ENCODE measurements at regions not wholly inside any gene's neighbourhood (a gene's known extent, or its start where the extent isn't known, plus 50 kb on each side); places are given as distances from the start of the nearest gene placed in this dataset.
"Not testable (repeated sequence)": the region's sequence is repeated elsewhere in the genome, so short reads cannot be mapped to it uniquely, and the experiment has no call there.

GRCh38 chr20:53685070-53685595 is 91.5 kb upstream of the ZNF217 start:
- no peak for DNase-seq

DNA sequence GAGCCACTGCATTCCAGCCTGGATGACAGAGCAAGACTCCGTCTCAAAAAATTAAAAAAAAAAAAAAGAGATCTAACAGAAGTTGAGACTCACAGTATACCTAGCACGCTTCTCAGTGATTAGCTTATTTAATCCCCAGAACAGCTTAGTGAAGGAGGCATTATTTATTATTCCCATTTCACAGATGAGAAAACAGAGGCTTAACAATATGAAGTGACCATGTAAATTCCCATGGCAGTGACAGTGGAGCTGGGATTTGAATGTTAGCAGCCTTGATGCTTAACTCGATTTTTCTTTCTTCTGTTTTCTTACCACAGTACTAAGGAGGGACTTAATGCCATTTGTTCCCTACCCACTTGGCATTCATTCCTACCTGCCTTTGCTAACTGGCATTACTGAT is 89.9 kb upstream of the ZNF217 start:
- DNase-seq: no peak

- DNase-seq: no peak
Observed at GRCh38 chr20:53681352-53682212, 87.9 kb upstream of the ZNF217 start.

DNA sequence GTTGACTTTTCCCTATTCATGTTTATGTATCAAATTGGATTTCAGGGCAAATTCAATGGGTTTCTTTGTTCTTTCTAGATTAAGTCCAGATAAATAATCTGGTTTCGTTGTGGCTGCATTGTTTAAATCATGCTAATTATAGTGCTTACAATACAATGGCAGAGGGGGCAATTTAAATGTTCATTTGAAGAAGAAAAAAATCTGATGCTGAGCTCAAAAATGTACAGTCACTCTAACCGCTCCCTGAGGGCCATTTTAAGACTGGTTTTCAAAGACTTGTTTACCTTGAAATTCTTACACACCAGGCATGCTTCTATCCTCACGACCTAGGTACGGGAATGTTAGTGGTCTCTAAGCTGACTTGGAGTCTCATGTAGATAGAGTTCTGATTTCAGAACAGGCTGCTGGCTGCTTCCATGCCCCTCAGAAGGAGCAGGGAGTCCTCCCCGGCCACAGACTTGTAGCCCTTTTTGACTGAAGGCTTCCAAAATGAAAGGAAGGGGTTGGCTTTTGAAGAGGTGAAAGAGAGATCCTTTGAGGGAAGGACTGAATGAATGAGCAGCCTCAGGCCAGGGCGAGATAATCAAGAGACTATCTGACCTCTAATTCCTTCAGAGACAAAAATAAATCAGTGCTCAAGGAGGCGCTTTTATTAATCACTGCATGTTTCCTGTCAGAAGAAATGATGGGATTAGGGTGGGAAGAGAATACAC is 86.1 kb upstream of the ZNF217 start:
- no peak for DNase-seq

- no peak for DNase-seq
Observed at GRCh38 chr20:53678990-53679596, 85.5 kb upstream of the ZNF217 start.

DNA sequence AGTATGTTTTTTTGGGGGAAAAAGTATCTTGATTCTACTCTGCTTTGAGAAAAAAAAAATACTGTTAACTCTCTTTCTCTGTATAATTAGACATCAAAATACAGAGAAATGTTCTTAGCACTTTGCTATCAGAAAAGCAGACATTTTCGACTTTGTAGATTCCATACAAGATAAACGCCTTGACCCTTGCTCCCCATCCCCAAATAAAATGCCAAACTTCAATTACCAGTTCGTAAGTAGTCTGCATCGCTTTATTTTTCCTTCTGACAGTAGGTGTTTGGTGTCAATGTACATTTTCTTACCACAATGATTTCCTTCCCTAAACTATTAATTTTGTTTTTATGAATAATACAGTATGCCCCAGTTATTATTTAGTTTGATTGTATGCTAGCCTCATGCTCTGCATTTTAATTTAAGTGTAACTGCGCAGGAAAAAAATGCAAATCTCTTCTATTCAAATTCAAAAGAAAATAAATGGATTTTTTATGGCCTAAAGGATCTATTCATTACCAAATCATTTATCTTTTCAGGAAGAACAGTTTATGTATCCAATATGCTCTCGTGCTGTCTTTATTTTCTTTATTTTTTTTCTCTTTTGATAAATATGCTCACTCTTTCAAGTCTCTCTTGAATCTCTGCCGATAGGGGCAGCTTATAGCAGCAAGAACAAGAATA is 84.8 kb upstream of the ZNF217 start:
- no peak for DNase-seq

DNA sequence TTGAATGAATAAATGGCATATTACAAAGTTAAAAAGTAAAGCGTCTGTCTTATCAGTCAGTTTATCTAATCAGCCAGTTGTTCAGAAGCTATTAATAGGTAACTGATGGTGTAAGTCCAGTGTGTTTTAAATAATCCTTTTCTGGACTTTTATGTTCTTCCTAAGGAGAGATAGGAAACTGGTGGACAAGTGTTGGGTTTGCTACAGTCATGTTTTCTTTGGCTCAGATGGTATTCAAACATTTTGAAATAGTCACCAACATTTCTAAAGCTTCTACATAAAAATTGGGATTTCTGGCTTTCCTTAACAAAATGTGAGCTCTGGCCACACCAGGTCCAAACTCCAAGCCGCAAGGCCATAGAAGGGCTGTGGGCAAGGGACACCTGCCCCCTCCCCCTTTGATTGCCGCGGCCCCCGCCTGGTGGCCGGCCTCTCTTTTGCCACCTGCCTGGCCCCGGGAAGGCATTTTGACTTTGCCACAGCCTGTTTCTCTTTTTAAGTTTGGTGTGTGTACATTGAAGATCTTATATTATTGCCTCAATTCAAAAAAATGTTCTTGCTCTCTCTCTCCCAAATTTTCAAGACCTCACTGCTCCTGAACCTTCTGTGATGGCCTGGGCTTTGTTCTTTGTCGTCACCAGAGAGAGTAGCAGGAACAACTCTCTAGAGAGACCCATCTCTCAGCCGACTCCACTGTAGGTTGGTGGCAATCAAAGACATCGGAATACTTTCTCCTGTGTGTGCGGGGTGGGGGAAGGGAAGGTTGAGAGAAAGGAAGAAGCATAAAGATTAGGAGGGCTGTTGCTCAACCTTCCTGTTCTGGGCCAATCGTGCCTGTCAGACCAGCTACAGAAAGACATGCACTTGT is 84.0 kb upstream of the ZNF217 start:
- no peak for DNase-seq

DNA sequence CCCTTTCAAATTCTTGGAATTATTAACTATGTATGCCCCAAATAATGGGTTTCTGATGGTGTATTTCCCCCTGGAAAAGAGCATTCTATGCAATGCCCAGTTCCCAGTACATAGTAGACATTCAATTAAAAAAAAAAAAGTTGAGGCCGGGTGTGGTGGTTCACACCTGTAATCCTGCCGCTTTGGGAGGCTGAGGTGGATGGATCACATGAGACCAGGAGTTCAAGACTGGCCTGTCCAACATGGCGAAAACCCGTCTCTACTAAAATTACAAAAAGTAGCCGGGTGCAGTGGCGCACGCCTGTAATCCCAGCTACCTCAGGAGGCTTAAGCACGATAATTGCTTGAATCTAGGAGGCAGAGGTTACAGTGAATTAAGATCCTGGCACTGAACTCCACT is 83.3 kb upstream of the ZNF217 start:
- no peak for DNase-seq

DNA sequence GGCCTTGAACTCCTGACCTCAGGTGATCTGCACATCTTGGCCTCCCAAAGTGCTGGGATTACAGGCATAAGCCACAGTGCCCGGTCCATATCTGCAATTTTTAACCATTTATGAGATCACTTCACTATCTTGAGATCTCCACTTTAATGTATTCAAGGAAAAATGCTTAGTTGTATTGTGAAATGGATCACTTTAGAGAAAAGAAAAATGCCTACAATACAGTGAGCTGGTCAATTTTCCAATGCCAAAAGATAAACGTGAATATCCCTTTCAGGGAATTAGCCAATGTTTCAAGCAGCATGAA is 82.8 kb upstream of the ZNF217 start:
- no peak for DNase-seq

GRCh38 chr20:53672484-53673129 is 79.0 kb upstream of the ZNF217 start:
- DNase-seq: no peak

DNA sequence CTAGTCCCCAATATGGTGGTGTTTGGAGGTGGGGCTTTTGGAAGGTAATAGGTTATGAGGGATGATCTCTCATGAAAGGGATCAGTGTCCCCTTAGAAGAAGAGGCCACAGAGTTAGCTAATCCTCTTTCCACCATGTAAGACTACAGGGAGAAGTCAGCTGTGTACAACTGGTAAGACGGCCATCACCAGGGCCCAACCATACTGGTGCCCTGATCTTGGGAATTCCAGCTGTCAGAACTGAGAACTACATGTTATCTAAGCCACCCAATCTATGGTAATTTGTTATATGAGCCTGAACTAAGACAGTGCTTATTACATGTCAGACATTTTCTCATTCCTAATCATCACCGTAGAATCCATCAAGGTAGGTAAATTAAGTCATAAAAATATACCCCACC is 77.7 kb upstream of the ZNF217 start:
- DNase-seq: no peak

DNA sequence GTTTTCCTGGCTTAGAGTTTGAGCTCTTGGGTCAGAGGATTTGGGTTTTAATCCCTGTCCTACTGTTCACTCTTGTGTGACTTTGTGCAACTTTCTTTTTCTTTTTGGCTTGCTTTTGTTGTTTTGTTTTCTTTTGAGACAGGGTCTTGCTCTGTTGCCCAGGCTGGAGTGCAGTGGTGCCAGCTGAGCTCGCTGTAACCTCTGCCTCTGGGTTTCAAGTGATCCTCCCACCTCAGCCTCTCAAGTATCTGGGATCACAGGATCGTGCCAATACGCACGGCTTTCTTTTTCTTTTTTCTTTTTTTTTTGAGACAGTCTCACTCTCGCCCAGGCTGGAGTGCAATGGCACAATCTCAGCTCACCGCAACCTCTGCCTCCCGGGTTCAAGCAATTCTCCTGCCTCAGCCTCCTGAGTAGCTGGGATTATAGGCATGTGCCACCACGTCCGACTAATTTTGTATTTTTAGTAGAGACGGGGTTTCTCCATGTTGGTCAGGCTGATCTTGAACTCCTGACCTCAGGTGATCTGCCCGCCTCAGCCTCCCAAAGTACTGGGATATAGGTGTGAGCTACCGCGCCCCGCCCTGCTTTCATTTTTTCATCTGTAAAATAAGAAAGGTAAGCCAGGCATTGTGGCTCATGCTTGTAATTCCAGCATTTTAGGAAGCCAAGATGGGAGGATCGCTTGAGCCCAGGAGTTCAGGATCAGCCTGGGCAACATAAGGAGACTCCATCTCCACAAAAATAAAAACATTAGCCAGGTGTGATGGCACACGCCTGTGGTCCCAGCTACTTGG is 76.1 kb upstream of the ZNF217 start:
- DNase-seq: not testable (repeated sequence)

DNA sequence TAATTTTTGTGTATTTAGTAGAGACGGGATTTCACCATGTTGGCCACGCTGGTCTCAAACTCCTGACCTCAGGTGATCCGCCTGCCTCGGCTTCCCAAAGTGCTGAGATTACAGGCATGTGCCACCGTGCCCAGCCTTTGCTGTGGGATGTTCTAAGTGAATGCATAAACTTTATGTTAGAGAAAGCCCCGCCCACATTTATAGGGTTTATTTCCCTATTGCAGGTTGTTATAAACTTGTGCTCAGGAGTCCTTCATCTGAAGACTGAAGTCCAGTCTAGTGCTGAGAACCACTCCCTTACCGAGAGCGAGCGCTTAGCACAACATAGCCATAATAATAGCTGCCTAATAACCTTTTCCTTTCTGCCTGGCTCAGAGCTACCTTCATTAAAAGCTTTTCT is 75.4 kb upstream of the ZNF217 start:
- DNase-seq: no peak

- no peak for DNase-seq
Observed at GRCh38 chr20:53666144-53666543, 72.5 kb upstream of the ZNF217 start.

DNA sequence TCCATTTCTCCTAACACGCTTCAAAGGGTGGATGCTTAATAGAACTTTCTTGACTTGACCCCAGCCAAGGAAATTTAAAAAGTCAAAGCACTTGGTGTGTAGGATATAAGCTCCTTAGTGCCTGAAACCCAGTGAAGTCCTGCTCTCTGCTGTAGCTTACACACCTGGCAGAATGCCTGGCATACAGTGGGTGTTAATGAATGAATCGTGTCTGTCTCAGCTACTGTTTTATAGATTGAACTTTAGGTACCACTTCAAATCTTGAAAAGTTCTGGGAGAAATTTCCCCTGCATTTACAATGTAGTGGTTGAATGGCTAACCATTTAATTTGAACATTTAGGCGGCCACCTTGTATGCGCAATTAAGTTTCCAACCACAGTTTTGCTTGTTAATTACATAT is 70.5 kb upstream of the ZNF217 start:
- no peak for DNase-seq

DNA sequence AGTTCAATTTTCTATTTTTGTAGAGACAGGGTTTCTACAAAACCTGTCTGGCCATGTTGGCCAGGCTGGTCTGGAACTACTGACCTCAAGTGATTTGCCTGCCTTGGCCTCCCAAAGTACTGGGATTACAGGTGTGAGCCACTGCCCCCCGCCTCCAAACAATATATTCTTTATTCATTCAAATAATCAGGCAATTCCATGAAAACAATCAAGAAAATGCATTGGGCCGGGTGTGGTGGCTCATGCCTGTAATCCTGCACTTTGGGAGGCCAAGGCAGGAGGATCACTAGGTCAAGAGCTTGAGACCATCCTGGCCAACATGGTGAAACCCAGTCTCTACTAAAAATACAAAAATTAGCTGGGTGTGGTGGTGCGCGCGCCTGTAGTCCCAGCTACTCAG is 69.9 kb upstream of the ZNF217 start:
- not testable (repeated sequence) for DNase-seq

DNA sequence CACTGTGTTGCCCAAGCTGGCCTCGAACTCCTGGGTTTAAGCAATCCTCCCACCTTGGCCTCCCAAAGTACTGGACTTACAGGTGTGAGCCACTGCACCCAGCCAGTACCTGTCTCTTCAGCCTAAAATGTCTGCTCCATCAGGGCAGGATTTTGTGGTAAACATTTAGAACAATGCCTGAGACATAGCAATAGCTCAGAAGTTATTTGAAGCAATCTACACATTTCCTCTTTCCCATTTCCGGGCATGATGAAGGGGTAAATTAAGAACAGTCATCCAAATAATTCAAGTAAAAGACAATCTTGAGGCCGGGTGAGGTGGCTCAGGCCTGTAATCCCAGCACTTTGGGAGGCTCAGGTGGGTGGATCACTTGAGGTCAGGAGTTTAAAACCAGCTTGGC is 69.0 kb upstream of the ZNF217 start:
- no peak for DNase-seq

GRCh38 chr20:53660947-53661381 is 67.3 kb upstream of the ZNF217 start:
- no peak for DNase-seq

DNA sequence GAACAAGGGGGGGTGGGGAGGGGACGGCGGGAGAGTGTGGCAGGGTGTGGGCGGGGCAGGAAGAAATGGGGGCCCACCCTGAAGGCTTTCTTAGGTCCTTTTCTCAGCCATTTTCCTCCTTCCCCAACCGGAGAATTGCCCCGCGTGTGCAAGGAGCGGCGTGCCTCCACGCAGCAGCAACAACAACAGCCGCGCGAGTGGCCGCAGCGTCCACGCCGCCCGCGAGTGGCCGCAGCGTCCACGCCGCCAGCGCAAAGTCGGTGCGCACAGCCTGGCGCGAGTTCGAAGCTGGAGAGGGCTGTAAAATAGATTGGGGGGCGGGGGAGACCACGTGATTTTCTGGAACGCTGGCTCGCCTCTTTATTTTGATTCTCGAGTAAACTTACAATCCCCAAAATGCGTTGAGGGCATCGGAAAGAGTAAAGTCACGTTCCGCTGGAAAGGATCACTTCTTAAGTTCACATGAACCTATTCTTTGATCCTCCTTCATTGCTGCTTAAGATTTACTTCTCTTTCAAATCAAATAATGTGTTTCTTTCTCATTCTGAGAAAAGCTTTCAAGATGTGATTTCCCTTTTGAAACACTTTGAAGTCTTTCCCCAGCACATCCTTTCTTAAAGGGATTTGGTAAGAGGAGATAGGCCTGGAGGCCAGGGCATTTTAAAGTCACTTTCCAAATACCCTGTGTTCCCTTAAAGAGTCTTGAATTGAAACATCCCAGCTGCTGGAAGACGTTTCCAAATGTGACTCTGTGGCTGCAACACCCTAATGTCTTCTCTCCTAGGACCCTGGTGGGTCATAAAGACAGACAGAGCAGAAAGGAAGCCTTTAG is 66.7 kb upstream of the ZNF217 start:
- DNase-seq: no peak

DNA sequence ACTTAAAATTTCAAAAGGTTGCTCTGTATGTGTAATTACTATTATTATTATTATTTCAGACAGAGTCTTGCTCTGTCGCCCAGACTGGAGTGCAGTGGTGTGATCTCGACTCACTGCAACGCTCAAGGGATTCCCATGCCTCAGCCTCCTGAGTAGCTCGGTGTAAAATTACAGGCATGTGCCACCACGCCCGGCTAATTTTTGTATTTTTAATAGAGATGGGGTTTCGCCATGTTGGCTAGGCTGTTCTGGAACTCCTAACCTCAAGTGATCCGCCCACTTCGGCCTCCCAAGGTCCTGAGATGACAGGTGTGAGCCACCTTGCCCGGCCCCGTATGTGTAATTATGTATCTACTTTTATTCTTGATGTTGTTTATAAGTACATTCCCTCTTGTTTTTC is 65.3 kb upstream of the ZNF217 start:
- DNase-seq: no peak

All from NCI-H187 (cell line).